ENCODE measurements at regions not wholly inside any gene's neighbourhood (a gene's known extent, or its start where the extent isn't known, plus 50 kb on each side); places are given as distances from the start of the nearest gene placed in this dataset.

DNA sequence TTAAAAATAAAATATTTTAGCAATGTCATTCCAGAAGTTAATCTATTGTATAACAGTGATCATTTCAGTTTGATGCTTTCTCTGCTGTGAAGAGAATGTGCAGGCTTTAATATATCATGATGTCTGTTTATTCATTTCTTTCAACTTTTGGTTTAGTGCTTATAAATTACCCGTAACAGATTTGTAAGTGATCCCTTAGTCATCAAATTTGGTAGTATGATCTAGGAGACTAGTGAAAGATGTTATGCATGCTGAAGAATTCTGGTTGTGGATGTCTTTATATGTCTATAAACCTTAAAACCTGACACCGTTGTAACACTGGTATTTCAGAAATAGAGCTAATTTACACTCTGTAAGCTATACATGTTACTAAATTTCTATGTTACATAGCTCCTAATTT is 260.4 kb downstream of the CPS1 start:
- TF ChIP-seq, protein P1, sequence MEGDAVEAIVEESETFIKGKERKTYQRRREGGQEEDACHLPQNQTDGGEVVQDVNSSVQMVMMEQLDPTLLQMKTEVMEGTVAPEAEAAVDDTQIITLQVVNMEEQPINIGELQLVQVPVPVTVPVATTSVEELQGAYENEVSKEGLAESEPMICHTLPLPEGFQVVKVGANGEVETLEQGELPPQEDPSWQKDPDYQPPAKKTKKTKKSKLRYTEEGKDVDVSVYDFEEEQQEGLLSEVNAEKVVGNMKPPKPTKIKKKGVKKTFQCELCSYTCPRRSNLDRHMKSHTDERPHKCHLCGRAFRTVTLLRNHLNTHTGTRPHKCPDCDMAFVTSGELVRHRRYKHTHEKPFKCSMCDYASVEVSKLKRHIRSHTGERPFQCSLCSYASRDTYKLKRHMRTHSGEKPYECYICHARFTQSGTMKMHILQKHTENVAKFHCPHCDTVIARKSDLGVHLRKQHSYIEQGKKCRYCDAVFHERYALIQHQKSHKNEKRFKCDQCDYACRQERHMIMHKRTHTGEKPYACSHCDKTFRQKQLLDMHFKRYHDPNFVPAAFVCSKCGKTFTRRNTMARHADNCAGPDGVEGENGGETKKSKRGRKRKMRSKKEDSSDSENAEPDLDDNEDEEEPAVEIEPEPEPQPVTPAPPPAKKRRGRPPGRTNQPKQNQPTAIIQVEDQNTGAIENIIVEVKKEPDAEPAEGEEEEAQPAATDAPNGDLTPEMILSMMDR (optimal IDR thresholded peaks at IDR 0.05 in 1 of 3, IDR thresholded peaks at IDR 0.05 in 1 of 3, conservative IDR thresholded peaks at IDR 0.05 in 1 of 3; ENCODE audit: extremely low read depth in 1 of 3, insufficient read depth in 2 of 3, low read length in 3 of 3), result no peak
- no peak for TF ChIP-seq EZH2 (IDR thresholded peaks at IDR 0.05; ENCODE audit: low read length)

All from keratinocyte (primary cell).